GM19324 (cell line): ENCODE measurements at regions not wholly inside any gene's neighbourhood (a gene's known extent, or its start where the extent isn't known, plus 50 kb on each side); places are given as distances from the start of the nearest gene placed in this dataset.
"Not testable (repeated sequence)": the region's sequence is repeated elsewhere in the genome, so short reads cannot be mapped to it uniquely, and the experiment has no call there.

Source experiments
- ATAC-seq: cut with Tn5 transposase; IDR thresholded peaks from one replicate; pipeline ENCODE4 v1.9.1; 2021; ENCODE audit warnings: mild to moderate bottlenecking, moderate library complexity; ENCODE audit not compliant: unreplicated experiment, low FRiP score

- ATAC-seq, result peak; percentile 11
These were observed 101.8 kb downstream of the SPRY4 start for GRCh38 chr5:142222866-142223558.

- ATAC-seq, result no peak
These were observed 102.5 kb downstream of the SPRY4 start for GRCh38 chr5:142222225-142222865.

DNA sequence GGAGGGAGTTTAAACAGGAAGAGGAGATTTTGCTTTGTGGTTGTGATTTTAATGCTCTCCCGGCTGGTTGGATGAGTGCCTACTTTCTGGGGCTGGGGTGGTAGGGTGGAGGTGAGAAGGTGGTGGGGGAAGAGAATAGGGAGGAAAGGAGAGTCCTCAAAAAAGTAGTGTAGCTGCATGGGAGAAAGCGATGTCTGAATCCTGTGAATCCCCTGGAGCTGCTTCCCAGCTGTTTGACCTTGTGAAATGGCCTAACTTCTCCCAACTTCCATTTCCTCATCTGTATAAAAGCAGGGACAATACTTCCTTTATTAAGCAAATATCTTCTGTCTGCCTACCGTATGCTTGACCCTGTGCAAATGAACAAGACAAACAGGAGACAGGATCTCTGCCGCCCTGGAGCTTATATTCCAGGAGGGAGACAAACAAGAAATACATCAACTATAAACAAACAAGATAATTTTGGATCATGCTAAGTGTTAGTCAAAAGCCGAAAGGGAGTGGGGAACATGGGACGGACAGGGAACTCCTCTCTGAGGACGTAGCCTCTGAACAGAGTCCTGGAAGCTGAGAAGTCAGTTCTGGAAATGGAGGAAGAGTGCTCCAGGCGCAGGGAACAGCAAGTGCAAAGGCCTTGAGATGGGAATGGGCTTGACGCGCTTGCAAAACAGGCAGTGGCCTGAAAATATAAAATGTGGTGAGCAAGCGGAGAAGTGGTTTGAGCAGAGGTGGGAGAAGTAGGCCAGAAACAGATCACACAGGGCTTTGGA is 103.5 kb downstream of the SPRY4 start:
- no peak for ATAC-seq

- no peak for ATAC-seq
These were observed 105.7 kb downstream of the SPRY4 start for GRCh38 chr5:142219146-142219545.

DNA sequence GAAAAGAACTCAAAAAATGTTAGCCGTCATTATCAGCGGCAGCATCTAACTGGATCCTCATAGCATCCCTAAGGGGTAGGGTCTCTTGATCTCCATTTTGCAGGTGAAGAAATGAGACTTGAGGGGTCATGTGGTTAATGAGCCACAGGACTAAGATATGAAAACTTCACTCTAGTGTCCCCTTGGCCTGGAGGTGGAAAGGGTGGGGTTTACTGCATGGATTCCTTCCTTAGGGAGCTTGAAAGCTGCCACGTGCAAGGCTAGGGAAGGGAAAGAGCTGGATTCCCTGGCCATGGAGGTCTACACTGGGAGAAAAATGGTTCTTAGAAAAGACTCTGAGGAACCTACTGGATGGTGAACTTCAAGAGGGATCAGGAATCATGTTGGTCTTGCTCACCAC is 107.9 kb downstream of the SPRY4 start:
- ATAC-seq, result no peak

DNA sequence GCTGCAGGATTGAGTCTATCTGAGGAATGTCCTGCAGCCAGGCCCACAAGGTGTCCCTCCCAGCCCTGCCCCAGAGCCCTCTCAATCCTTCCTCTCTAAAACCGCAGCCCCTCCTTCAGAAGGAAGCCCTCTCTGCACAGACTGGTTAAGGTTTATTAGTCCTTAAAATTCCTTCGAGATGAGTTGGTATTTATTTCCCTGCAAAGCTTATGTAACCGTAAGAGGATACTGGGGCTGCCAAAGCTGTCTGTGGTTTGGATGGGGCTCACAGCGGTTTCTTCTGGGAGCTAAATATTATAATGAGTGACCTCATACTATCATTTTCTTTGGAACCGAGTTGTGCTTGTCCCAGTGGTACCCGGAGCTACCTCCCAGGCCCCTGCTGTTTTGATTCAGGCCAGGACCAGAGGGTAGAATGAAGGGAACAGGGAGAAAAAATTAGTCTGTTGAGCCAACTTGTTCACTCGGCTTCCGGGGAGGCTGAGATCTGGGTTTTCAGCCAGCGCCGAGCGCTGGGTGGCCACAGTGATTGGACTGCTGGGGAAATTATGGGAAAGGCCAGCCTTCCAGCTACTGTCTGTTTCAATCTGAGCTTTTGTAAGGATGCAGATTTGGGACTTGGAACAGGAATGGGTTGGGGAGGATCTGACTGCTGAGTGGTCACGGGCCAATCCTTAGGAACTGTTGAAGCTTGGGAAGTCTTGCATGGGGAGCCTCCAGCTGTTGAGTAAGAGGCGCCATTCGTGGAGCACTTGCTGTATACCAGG is 107.5 kb downstream of the NDFIP1 start:
- no peak for ATAC-seq

DNA sequence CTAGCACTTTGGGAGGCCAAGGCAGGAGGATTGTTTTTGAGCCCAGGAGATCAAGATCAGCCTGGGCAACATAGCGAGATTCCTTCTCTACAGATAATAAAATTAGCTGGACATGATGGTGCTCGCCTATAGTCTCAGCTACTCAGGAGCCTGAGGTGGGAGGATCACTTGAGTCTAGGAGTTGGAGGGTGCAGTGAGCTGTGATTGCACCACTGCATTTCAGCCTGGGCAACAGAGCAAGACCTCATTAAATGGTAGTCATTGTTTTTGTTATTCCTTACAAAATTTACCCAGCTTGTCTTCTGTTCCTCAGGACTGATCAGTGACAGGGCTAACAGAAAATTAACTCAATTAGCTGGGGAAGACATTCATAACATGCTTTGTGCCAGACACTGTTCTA is 104.5 kb downstream of the NDFIP1 start:
- no peak for ATAC-seq

DNA sequence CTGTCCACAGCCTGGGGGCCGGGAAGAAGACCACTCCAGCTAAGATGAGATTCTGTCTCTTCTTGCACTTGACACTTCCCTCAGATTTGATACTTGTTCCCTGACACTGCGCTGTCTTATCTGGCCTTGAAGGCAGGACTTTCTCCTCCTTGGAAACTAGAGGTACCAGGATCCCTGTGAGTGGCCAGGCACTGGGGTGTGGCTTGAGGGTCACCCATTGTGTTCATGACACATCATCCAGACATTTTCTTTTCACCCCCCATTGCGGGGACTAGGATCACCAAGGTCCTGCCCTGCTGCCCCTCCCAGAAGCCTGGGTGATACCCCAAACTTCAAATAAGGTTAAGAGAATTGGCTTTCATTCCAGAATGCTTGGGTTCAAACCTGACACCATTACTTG is 103.3 kb downstream of the NDFIP1 start:
- ATAC-seq, result no peak

- ATAC-seq, result no peak
These were observed 102.4 kb downstream of the NDFIP1 start for GRCh38 chr5:142210864-142211412.

DNA sequence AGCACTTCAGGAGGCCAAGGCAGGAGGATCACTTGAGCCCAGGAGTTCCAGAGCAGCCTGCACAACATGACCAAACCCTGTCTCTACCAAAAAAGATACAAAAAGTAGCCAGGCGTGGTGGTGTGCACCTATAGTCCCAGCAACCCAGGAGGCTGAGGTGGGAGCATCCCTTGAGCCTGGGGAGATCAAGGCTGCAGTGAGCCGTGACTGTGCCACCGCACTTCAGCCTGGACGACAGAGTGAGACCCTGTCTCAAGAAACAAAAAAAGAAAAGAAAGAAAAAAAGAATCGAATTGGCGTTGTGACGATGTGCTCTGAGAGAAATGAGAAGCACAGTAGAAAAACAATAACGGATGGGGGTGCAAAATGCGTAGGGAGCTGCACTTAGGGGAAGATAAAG is 101.4 kb downstream of the NDFIP1 start:
- no peak for ATAC-seq

- no peak for ATAC-seq
These were observed 100.3 kb downstream of the NDFIP1 start for GRCh38 chr5:142208777-142209312.

- ATAC-seq, result not testable (repeated sequence)
These were observed 99.7 kb downstream of the NDFIP1 start for GRCh38 chr5:142208244-142208643.

DNA sequence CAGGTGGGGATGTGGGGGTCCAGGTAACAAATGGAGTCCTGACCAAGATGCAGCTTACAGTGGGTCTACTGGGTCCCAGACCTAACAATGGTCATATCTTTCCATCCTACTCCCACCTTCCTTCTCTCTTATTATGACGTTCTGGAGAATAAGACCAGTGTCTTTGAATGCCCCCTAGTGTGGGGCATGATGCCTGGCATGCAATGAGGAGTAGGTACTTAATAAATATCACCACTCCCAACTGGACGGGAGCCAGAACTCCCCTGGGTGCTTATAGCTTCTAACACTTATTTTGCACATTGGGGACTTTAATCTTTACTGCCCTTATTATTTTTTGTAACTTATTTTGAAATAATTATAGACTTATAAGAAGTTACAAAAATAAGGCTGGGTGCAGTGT is 98.2 kb downstream of the NDFIP1 start:
- no peak for ATAC-seq

GRCh38 chr5:142204219-142204618 is 95.6 kb downstream of the NDFIP1 start:
- ATAC-seq, result no peak
